ENCODE measurements at regions not wholly inside any gene's neighbourhood (a gene's known extent, or its start where the extent isn't known, plus 50 kb on each side); places are given as distances from the start of the nearest gene placed in this dataset.

- TF ChIP-seq CTCF (IDR thresholded peaks at IDR 0.05) = no peak
- TF ChIP-seq POLR2A (IDR thresholded peaks at IDR 0.05) = no peak
Measured at GRCh38 chr2:20120569-20121416, 69.4 kb upstream of the LAPTM4A start.
